ENCODE measurements at regions not wholly inside any gene's neighbourhood (a gene's known extent, or its start where the extent isn't known, plus 50 kb on each side); places are given as distances from the start of the nearest gene placed in this dataset.
"Not testable (repeated sequence)": the region's sequence is repeated elsewhere in the genome, so short reads cannot be mapped to it uniquely, and the experiment has no call there.

- intact Hi-C loops (cut with DNase I, micrococcal nuclease) = no loop called here
- POLR2A ChIA-PET = no interaction called here
- TF ChIP-seq CTCF (IDR thresholded peaks at IDR 0.05) = no peak
- Histone ChIP-seq H3K27ac (ENCODE audit: low read depth in 1 of 2, low read length in 2 of 2) (no peak overlapping the region), H3K4me3 (ENCODE audit: low read length) (no peak overlapping the region), H3K9me3 (ENCODE audit: control insufficient read depth in 1 of 2, insufficient read depth in 1 of 2, low read length in 2 of 2) (no peaks in the 10 kb centered on the region), H3K27me3 (ENCODE audit: control insufficient read depth in 1 of 2, insufficient read depth in 2 of 2, low read length in 2 of 2) (peaks cover 0 to 3% of the 10 kb centered on the region in 2 experiments), H3K36me3 (ENCODE audit: insufficient read depth, low read length) (no peaks in the 10 kb centered on the region), H3K4me1 (ENCODE audit: insufficient read depth, low read length) (no peaks in the 10 kb centered on the region)
- H3K27me3 Mint-ChIP-seq = peaks cover 19% of the 10 kb centered on the region
- no peaks in the 10 kb centered on the region for H3K36me3 Mint-ChIP-seq (ENCODE audit: low read depth)
- no peaks in the 10 kb centered on the region for H3K9me3 Mint-ChIP-seq
- ATAC-seq (ENCODE audit: poor library complexity) (no peak), DNase-seq (no peak)
- no peaks in the 10 kb centered on the region for H3K4me1 Mint-ChIP-seq (ENCODE audit: low read depth)
- no peak overlapping the region for H3K4me3 Mint-ChIP-seq
- CTCF ChIA-PET = no interaction called here
- H3K27ac Mint-ChIP-seq = no peak overlapping the region
Measured at GRCh38 chr2:120513776-120514357, 167.9 kb downstream of the INHBB start.

- H3K4me1 ChIP-seq (ENCODE audit: insufficient read depth, low read length) = no peaks in the 10 kb centered on the region
- ATAC-seq (ENCODE audit: poor library complexity) (no peak), DNase-seq (no peak)
- intact Hi-C loops (cut with DNase I, micrococcal nuclease) = no loop called here
- Mint-ChIP-seq H3K4me1 (ENCODE audit: low read depth) (no peaks in the 10 kb centered on the region), H3K9me3 (no peaks in the 10 kb centered on the region), H3K27ac (no peak overlapping the region), H3K4me3 (no peak overlapping the region), H3K36me3 (ENCODE audit: low read depth) (no peaks in the 10 kb centered on the region), H3K27me3 (peaks cover 19% of the 10 kb centered on the region)
- no peak for TF ChIP-seq CTCF (IDR thresholded peaks at IDR 0.05)
- H3K9me3 ChIP-seq (ENCODE audit: control insufficient read depth in 1 of 2, insufficient read depth in 1 of 2, low read length in 2 of 2) = no peaks in the 10 kb centered on the region
- H3K36me3 ChIP-seq (ENCODE audit: insufficient read depth, low read length) = no peaks in the 10 kb centered on the region
- ChIA-PET CTCF (no interaction called here), POLR2A (no interaction called here)
- no peak overlapping the region for H3K27ac ChIP-seq (ENCODE audit: low read depth in 1 of 2, low read length in 2 of 2)
- H3K27me3 ChIP-seq (ENCODE audit: control insufficient read depth in 1 of 2, insufficient read depth in 2 of 2, low read length in 2 of 2) = peaks cover 0 to 3% of the 10 kb centered on the region in 2 experiments
- no peak overlapping the region for H3K4me3 ChIP-seq (ENCODE audit: low read length)
Measured at GRCh38 chr2:120514521-120514920, 168.6 kb downstream of the INHBB start.

GRCh38 chr2:120515066-120515758 is 169.3 kb downstream of the INHBB start:
- intact Hi-C loops (cut with DNase I, micrococcal nuclease); H3K36me3 Mint-ChIP-seq (ENCODE audit: low read depth); H3K27me3 ChIP-seq (ENCODE audit: control insufficient read depth in 1 of 2, insufficient read depth in 2 of 2, low read length in 2 of 2); POLR2A ChIA-PET; H3K4me1 ChIP-seq (ENCODE audit: insufficient read depth, low read length); H3K27ac Mint-ChIP-seq; H3K27ac ChIP-seq (ENCODE audit: low read depth in 1 of 2, low read length in 2 of 2); H3K9me3 Mint-ChIP-seq; DNase-seq; CTCF ChIA-PET; H3K9me3 ChIP-seq (ENCODE audit: control insufficient read depth in 1 of 2, insufficient read depth in 1 of 2, low read length in 2 of 2); H3K4me3 Mint-ChIP-seq; H3K36me3 ChIP-seq (ENCODE audit: insufficient read depth, low read length); H3K4me3 ChIP-seq (ENCODE audit: low read length); H3K4me1 Mint-ChIP-seq (ENCODE audit: low read depth); ATAC-seq (ENCODE audit: poor library complexity): not testable (repeated sequence)
- peaks cover 19% of the 10 kb centered on the region for H3K27me3 Mint-ChIP-seq
